ENCODE measurements at regions not wholly inside any gene's neighbourhood (a gene's known extent, or its start where the extent isn't known, plus 50 kb on each side); places are given as distances from the start of the nearest gene placed in this dataset.

- DNase-seq (ENCODE audit: low read depth in 2 of 2) = no peak
- no peak for TF ChIP-seq CTCF (IDR thresholded peaks at IDR 0.05; ENCODE audit: low read depth, low read length)
- no peak overlapping the region for H3K4me3 ChIP-seq (replicated peaks in 1 of 2; ENCODE audit: low read depth in 2 of 2, low read length in 2 of 2)
These were observed 241.1 kb upstream of the CTBP2 start for GRCh38 chr10:125401462-125401861.

GRCh38 chr10:125399289-125399688, 238.9 kb upstream of the CTBP2 start:
- no peak for TF ChIP-seq CTCF (IDR thresholded peaks at IDR 0.05; ENCODE audit: low read depth, low read length)
- no peak for DNase-seq (ENCODE audit: low read depth in 2 of 2)
- no peak overlapping the region for H3K4me3 ChIP-seq (replicated peaks in 1 of 2; ENCODE audit: low read depth in 2 of 2, low read length in 2 of 2)

- TF ChIP-seq CTCF (IDR thresholded peaks at IDR 0.05; ENCODE audit: low read depth, low read length) = no peak
- H3K4me3 ChIP-seq (replicated peaks in 1 of 2; ENCODE audit: low read depth in 2 of 2, low read length in 2 of 2) = no peak overlapping the region
- DNase-seq (ENCODE audit: low read depth in 2 of 2) = no peak
These were observed 237.9 kb upstream of the CTBP2 start for GRCh38 chr10:125398270-125398669.

- no peak overlapping the region for H3K4me3 ChIP-seq (replicated peaks in 1 of 2; ENCODE audit: low read depth in 2 of 2, low read length in 2 of 2)
- TF ChIP-seq CTCF (IDR thresholded peaks at IDR 0.05; ENCODE audit: low read depth, low read length) = no peak
- no peak for DNase-seq (ENCODE audit: low read depth in 2 of 2)
These were observed 237.2 kb upstream of the CTBP2 start for GRCh38 chr10:125397608-125398007.

- H3K4me3 ChIP-seq (replicated peaks in 1 of 2; ENCODE audit: low read depth in 2 of 2, low read length in 2 of 2) = no peak overlapping the region
- TF ChIP-seq CTCF (IDR thresholded peaks at IDR 0.05; ENCODE audit: low read depth, low read length) = no peak
- peak in 1 of 2 donors; percentile 9 for DNase-seq (ENCODE audit: low read depth in 2 of 2)
These were observed 236.3 kb upstream of the CTBP2 start for GRCh38 chr10:125396676-125397075.

GRCh38 chr10:125392609-125393008, 232.2 kb upstream of the CTBP2 start:
- DNase-seq (ENCODE audit: low read depth in 2 of 2) = no peak
- TF ChIP-seq CTCF (IDR thresholded peaks at IDR 0.05; ENCODE audit: low read depth, low read length) = no peak
- H3K4me3 ChIP-seq (replicated peaks in 1 of 2; ENCODE audit: low read depth in 2 of 2, low read length in 2 of 2) = no peak overlapping the region

- no peak for TF ChIP-seq CTCF (IDR thresholded peaks at IDR 0.05; ENCODE audit: low read depth, low read length)
- H3K4me3 ChIP-seq (replicated peaks in 1 of 2; ENCODE audit: low read depth in 2 of 2, low read length in 2 of 2) = no peak overlapping the region
- DNase-seq (ENCODE audit: low read depth in 2 of 2) = no peak
These were observed 231.8 kb upstream of the CTBP2 start for GRCh38 chr10:125392154-125392553.

Measured in cardiac fibroblast (primary cell).